ENCODE measurements at regions not wholly inside any gene's neighbourhood (a gene's known extent, or its start where the extent isn't known, plus 50 kb on each side); places are given as distances from the start of the nearest gene placed in this dataset.

- TF ChIP-seq, protein P1, sequence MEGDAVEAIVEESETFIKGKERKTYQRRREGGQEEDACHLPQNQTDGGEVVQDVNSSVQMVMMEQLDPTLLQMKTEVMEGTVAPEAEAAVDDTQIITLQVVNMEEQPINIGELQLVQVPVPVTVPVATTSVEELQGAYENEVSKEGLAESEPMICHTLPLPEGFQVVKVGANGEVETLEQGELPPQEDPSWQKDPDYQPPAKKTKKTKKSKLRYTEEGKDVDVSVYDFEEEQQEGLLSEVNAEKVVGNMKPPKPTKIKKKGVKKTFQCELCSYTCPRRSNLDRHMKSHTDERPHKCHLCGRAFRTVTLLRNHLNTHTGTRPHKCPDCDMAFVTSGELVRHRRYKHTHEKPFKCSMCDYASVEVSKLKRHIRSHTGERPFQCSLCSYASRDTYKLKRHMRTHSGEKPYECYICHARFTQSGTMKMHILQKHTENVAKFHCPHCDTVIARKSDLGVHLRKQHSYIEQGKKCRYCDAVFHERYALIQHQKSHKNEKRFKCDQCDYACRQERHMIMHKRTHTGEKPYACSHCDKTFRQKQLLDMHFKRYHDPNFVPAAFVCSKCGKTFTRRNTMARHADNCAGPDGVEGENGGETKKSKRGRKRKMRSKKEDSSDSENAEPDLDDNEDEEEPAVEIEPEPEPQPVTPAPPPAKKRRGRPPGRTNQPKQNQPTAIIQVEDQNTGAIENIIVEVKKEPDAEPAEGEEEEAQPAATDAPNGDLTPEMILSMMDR (IDR thresholded peaks at IDR 0.05; ENCODE audit: low read depth, low read length): no peak
- no peak for TF ChIP-seq EZH2phosphoT487 (IDR thresholded peaks at IDR 0.05; ENCODE audit: low read depth)
Observed at GRCh38 chr2:63764630-63765029, 77.1 kb upstream of the UGP2 start.

Data from OCI-LY3 (cell line).